ENCODE measurements at regions not wholly inside any gene's neighbourhood (a gene's known extent, or its start where the extent isn't known, plus 50 kb on each side); places are given as distances from the start of the nearest gene placed in this dataset.
"Not testable (repeated sequence)": the region's sequence is repeated elsewhere in the genome, so short reads cannot be mapped to it uniquely, and the experiment has no call there.

- no peak for FAIRE-seq
- no peak for DNase-seq (ENCODE audit: insufficient read length, low spot score)
Measured at GRCh38 chrX:128807367-128807766, 715.9 kb downstream of the SMARCA1 start.

GRCh38 chrX:128805236-128805635, 718.1 kb downstream of the SMARCA1 start:
- no peak for DNase-seq (ENCODE audit: insufficient read length, low spot score)
- no peak for FAIRE-seq

GRCh38 chrX:128804828-128805227, 718.5 kb downstream of the SMARCA1 start:
- DNase-seq (ENCODE audit: insufficient read length, low spot score) (no peak), FAIRE-seq (no peak)

GRCh38 chrX:128800138-128800537, 723.2 kb downstream of the SMARCA1 start:
- FAIRE-seq (no peak), DNase-seq (ENCODE audit: insufficient read length, low spot score) (no peak)

- FAIRE-seq; DNase-seq (ENCODE audit: insufficient read length, low spot score): not testable (repeated sequence)
Measured at GRCh38 chrX:128783139-128783538, 730.9 kb upstream of the ACTRT1 start.

- FAIRE-seq (no peak), DNase-seq (ENCODE audit: insufficient read length, low spot score) (no peak)
Measured at GRCh38 chrX:128781506-128781905, 729.3 kb upstream of the ACTRT1 start.

GRCh38 chrX:128780934-128781333, 728.7 kb upstream of the ACTRT1 start:
- no peak for DNase-seq (ENCODE audit: insufficient read length, low spot score)
- no peak for FAIRE-seq

GRCh38 chrX:128769495-128769894, 717.3 kb upstream of the ACTRT1 start:
- DNase-seq (ENCODE audit: insufficient read length, low spot score) (no peak), FAIRE-seq (no peak)

- no peak for FAIRE-seq
- no peak for DNase-seq (ENCODE audit: insufficient read length, low spot score)
Measured at GRCh38 chrX:128759745-128760144, 707.5 kb upstream of the ACTRT1 start.

- no peak for FAIRE-seq
Measured at GRCh38 chrX:128759177-128759576, 707.0 kb upstream of the ACTRT1 start.

GRCh38 chrX:128754130-128754529, 701.9 kb upstream of the ACTRT1 start:
- no peak for FAIRE-seq
- DNase-seq (ENCODE audit: insufficient read length, low spot score) = no peak

More at GRCh38 chrX:128759177-128759576, 707.0 kb upstream of the ACTRT1 start:
- no peak for DNase-seq (ENCODE audit: insufficient read length, low spot score)

- DNase-seq (ENCODE audit: insufficient read length, low spot score) = no peak
- no peak for FAIRE-seq
Measured at GRCh38 chrX:128739539-128739938, 687.3 kb upstream of the ACTRT1 start.

- DNase-seq (ENCODE audit: insufficient read length, low spot score) (no peak), FAIRE-seq (no peak)
Measured at GRCh38 chrX:128728943-128729342, 676.7 kb upstream of the ACTRT1 start.

- DNase-seq (ENCODE audit: insufficient read length, low spot score) (no peak), FAIRE-seq (no peak)
Measured at GRCh38 chrX:128717635-128718578, 665.7 kb upstream of the ACTRT1 start.

- FAIRE-seq = no peak
- DNase-seq (ENCODE audit: insufficient read length, low spot score) = no peak
Measured at GRCh38 chrX:128714425-128714824, 662.2 kb upstream of the ACTRT1 start.

- DNase-seq (ENCODE audit: insufficient read length, low spot score) = no peak
- FAIRE-seq = no peak
Measured at GRCh38 chrX:128699716-128700285, 647.6 kb upstream of the ACTRT1 start.

GRCh38 chrX:128698573-128699181, 646.5 kb upstream of the ACTRT1 start:
- FAIRE-seq = no peak
- DNase-seq (ENCODE audit: insufficient read length, low spot score) = no peak

- DNase-seq (ENCODE audit: insufficient read length, low spot score) = no peak
- FAIRE-seq = no peak
Measured at GRCh38 chrX:128691872-128692271, 639.7 kb upstream of the ACTRT1 start.

- FAIRE-seq = no peak
Measured at GRCh38 chrX:128685387-128685786, 633.2 kb upstream of the ACTRT1 start.

GRCh38 chrX:128676651-128677050, 624.4 kb upstream of the ACTRT1 start:
- FAIRE-seq (no peak), DNase-seq (ENCODE audit: insufficient read length, low spot score) (no peak)

More at GRCh38 chrX:128685387-128685786, 633.2 kb upstream of the ACTRT1 start:
- DNase-seq (ENCODE audit: insufficient read length, low spot score) = no peak

GRCh38 chrX:128674326-128675086, 622.3 kb upstream of the ACTRT1 start:
- DNase-seq (ENCODE audit: insufficient read length, low spot score); FAIRE-seq: not testable (repeated sequence)

All from HTR-8/SVneo (cell line).